Endothelial cell of umbilical vein (primary cell): ENCODE measurements at regions not wholly inside any gene's neighbourhood (a gene's known extent, or its start where the extent isn't known, plus 50 kb on each side); places are given as distances from the start of the nearest gene placed in this dataset.

ENCODE experiments used
- BruUV-seq: library from RNA; stranded (reverse); fragments of 400-500 nt; replicated peaks from 2 replicates; lab custom pipeline; 2021; lab: Mats Ljungman, UMichigan
- CTCF ChIA-PET: fragments of 300-600, 350-600 bp; sonication (Branson Sonifier 250); formaldehyde crosslinking; loops from one replicate; lab custom pipeline; 2021; ENCODE audit warnings: antibody characterized with exemption, inconsistent platforms; lab: Charles Lee
- POLR2A ChIA-PET: fragments of 300-600, 350-600 bp; sonication (Branson Sonifier 250); formaldehyde crosslinking; loops from one replicate; lab custom pipeline; 2021; ENCODE audit warnings: antibody characterized with exemption, inconsistent platforms; lab: Charles Lee
- DNase-seq: peaks from one replicate; pipeline ENCODE4 v3.0.0-alpha.2; 2011; ENCODE audit warnings: low read depth, low spot score
- FAIRE-seq: peaks from 2 replicates; lab custom pipeline; 2011; peaks lifted over from hg19 to GRCh38; lab: Jason Lieb, UNC
- H2AFZ ChIP-seq: 2 replicates; pipeline ENCODE4 v1.6.0; 2012; ENCODE audit warnings: low read depth, low read length, control low read depth, inconsistent platforms
- H3K27ac ChIP-seq: 2 replicates; pipeline ENCODE4 v1.5.1; 2011; ENCODE audit warnings: low read depth, mild to moderate bottlenecking, control low read depth, low read length, moderate library complexity; ENCODE audit not compliant: insufficient read depth
- H3K27me3 ChIP-seq, 2 experiments: 2 replicates each; pipeline versions ENCODE4 v1.6.0 to v1.6.1; 2011; ENCODE audit warnings: low read length in 2 of 2, mixed read lengths in 1 of 2; ENCODE audit not compliant: control insufficient read depth in 2 of 2, insufficient read depth in 2 of 2
- H3K36me3 ChIP-seq, 2 experiments: 2 replicates in 1 of 2; 3 replicates in 1 of 2; pipeline ENCODE4 v1.5.1; 2011; ENCODE audit warnings: low read length in 2 of 2, mild to moderate bottlenecking in 1 of 2, moderate library complexity in 1 of 2; ENCODE audit not compliant: control insufficient read depth in 2 of 2, insufficient read depth in 2 of 2; ENCODE audit errors: extremely low read depth in 1 of 2
- H3K4me1 ChIP-seq: 3 replicates; pipeline ENCODE4 v1.5.1; 2011; ENCODE audit warnings: mild to moderate bottlenecking, low read length; ENCODE audit not compliant: control insufficient read depth, insufficient read depth; ENCODE audit errors: extremely low read depth
- H3K4me2 ChIP-seq: 2 replicates; pipeline ENCODE4 v1.6.1; 2011; ENCODE audit warnings: low read length, control low read depth, mixed read lengths; ENCODE audit not compliant: insufficient read depth
- H3K4me3 ChIP-seq, 3 experiments: fragments of 200-600 bp in 1 of 3; sonication (generic), shearing (Covaris generic) in 1 of 3; replicated peaks in 1 of 3; 2 replicates each; pipeline ENCODE4 v1.5.1; 2011 to 2016; ENCODE audit warnings: control low read depth in 3 of 3, low read length in 3 of 3, mild to moderate bottlenecking in 2 of 3, inconsistent platforms in 1 of 3, low read depth in 1 of 3, moderate library complexity in 1 of 3; ENCODE audit not compliant: insufficient read depth in 1 of 3
- H3K79me2 ChIP-seq: 2 replicates; pipeline ENCODE4 v1.6.0; 2012; ENCODE audit warnings: low read length, inconsistent platforms; ENCODE audit not compliant: control insufficient read depth, insufficient read depth
- H3K9ac ChIP-seq: replicated peaks from 2 replicates; pipeline ENCODE3; 2011; ENCODE audit warnings: low read length, control low read depth; ENCODE audit not compliant: insufficient read depth; ENCODE audit errors: extremely low read depth
- H3K9me1 ChIP-seq: replicated peaks from 3 replicates; pipeline ENCODE4 v1.6.0; 2011; ENCODE audit warnings: mild to moderate bottlenecking, low read length; ENCODE audit not compliant: control insufficient read depth, insufficient read depth; ENCODE audit errors: extremely low read depth
- H3K9me3 ChIP-seq: replicated peaks from 2 replicates; pipeline ENCODE4 v1.5.1; 2012; ENCODE audit warnings: low read length, inconsistent platforms; ENCODE audit not compliant: control insufficient read depth, insufficient read depth
- H4K20me1 ChIP-seq: replicated peaks from 2 replicates; pipeline ENCODE3; 2011; ENCODE audit warnings: mild to moderate bottlenecking, low read length; ENCODE audit not compliant: control insufficient read depth, insufficient read depth; ENCODE audit errors: extremely low read depth
- EZH2 ChIP-seq: IDR thresholded peaks from 2 replicates; pipeline ENCODE4 v1.6.1; 2012; ENCODE audit warnings: borderline replicate concordance, low read depth, mild to moderate bottlenecking, moderate library complexity, low read length, inconsistent platforms; ENCODE audit not compliant: severe bottlenecking
- FOS ChIP-seq: IDR thresholded peaks from 2 replicates; pipeline ENCODE4 v1.6.1; 2011; ENCODE audit warnings: mild to moderate bottlenecking, low read length, moderate library complexity, borderline replicate concordance; ENCODE audit not compliant: insufficient read depth
- GATA2 ChIP-seq: IDR thresholded peaks from 2 replicates; pipeline ENCODE4 v1.7.0; 2011; ENCODE audit warnings: low read depth, mild to moderate bottlenecking, moderate library complexity, mixed read lengths, low read length; ENCODE audit not compliant: insufficient read length, insufficient read depth
- JUN ChIP-seq: IDR thresholded peaks from 2 replicates; pipeline ENCODE4 v1.6.1; 2011; ENCODE audit warnings: borderline replicate concordance, low read depth; ENCODE audit not compliant: insufficient read length, insufficient read depth
- MYC ChIP-seq: IDR thresholded peaks from one replicate; pipeline ENCODE4 v1.6.1; 2011; ENCODE audit warnings: mild to moderate bottlenecking, low read depth, low read length
- POLR2A ChIP-seq: IDR thresholded peaks from 2 replicates; pipeline ENCODE4 v1.6.1; 2012; ENCODE audit warnings: low read depth, mild to moderate bottlenecking, control low read depth, low read length
- POLR2AphosphoS5 ChIP-seq: IDR thresholded peaks from 2 replicates; pipeline ENCODE4 v1.6.1; 2012; ENCODE audit warnings: low read depth, mild to moderate bottlenecking, control low read depth, low read length, moderate library complexity; ENCODE audit not compliant: insufficient read depth
- dilution Hi-C: fragments of 300-500 bp; cut with MboI; formaldehyde crosslinking; loops from one replicate; pipeline ENCODE4 v1.15.0; 2019; ENCODE audit warnings: low sequenced_read_pairs; ENCODE audit not compliant: extremely low pct_ligation_motif_present
- intact Hi-C: fragments of 100-400 bp; cut with micrococcal nuclease; formaldehyde crosslinking; loops from one replicate; pipeline ENCODE4 v1.10.0; 2022
- TF ChIP-seq, protein P1 (sequence below): IDR thresholded peaks from 2 replicates; pipeline ENCODE4 v1.6.1; 2011; ENCODE audit not compliant: insufficient read depth, insufficient read length
- TF ChIP-seq, protein P2 (sequence below), 2 donors: IDR thresholded peaks; 1 replicate in 1 of 2; 2 replicates in 1 of 2; pipeline ENCODE4 v1.5.1; 2011; ENCODE audit warnings: low read length in 2 of 2, mild to moderate bottlenecking in 2 of 2, moderate library complexity in 2 of 2, control low read depth in 1 of 2, inconsistent platforms in 1 of 2, low read depth in 1 of 2; ENCODE audit not compliant: insufficient read depth in 1 of 2; ENCODE audit errors: extremely low read depth in 1 of 2

DNA sequence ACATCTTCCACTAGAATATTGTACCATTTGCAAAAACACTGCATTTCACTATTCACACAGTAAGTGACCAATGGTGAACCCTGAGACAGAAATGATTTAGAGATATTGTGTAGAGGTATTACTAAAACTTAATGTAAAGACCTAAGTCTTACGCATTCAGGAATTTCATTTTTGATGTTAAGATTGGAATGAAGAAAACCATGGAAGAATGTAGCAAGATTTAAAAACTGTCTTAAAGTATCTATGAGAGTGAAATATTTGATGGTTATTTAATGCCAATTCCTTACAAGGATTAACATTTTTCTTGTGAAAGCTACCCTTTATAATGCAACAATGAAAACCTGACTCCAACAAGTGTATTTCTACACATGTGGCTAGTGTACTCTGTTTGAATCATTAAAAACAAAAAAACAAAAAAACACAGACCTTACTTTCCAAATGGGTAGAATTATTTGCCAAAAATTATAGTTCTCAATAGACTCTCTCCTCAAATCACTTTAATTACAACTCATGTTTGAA lies 172.0 kb downstream of the NNT start:
- Histone ChIP-seq H3K4me3 (no peak overlapping the region), H3K27ac (no peak overlapping the region), H3K79me2 (no peaks in the 10 kb centered on the region), H3K27me3 (no peaks in the 10 kb centered on the region), H3K4me1 (peaks cover 4% of the 10 kb centered on the region), H3K9me3 (no peaks in the 10 kb centered on the region), H4K20me1 (no peaks in the 10 kb centered on the region), H3K9me1 (no peaks in the 10 kb centered on the region), H2AFZ (no peak overlapping the region), H3K9ac (no peak overlapping the region), H3K4me2 (no peak overlapping the region), H3K36me3 (no peaks in the 10 kb centered on the region)
- dilution Hi-C loops (no loop called here), intact Hi-C loops (no loop called here)
- ChIA-PET POLR2A (no interaction called here), CTCF (no interaction called here)
- no peak for DNase-seq
- TF ChIP-seq MYC, result no peak
- TF ChIP-seq, protein P1, sequence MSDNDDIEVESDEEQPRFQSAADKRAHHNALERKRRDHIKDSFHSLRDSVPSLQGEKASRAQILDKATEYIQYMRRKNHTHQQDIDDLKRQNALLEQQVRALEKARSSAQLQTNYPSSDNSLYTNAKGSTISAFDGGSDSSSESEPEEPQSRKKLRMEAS, result no peak
- TF ChIP-seq POLR2A, result no peak
- no peak for TF ChIP-seq POLR2AphosphoS5
- TF ChIP-seq FOS, result no peak
- no peak for TF ChIP-seq EZH2
- no peak for TF ChIP-seq GATA2
- TF ChIP-seq, protein P2, sequence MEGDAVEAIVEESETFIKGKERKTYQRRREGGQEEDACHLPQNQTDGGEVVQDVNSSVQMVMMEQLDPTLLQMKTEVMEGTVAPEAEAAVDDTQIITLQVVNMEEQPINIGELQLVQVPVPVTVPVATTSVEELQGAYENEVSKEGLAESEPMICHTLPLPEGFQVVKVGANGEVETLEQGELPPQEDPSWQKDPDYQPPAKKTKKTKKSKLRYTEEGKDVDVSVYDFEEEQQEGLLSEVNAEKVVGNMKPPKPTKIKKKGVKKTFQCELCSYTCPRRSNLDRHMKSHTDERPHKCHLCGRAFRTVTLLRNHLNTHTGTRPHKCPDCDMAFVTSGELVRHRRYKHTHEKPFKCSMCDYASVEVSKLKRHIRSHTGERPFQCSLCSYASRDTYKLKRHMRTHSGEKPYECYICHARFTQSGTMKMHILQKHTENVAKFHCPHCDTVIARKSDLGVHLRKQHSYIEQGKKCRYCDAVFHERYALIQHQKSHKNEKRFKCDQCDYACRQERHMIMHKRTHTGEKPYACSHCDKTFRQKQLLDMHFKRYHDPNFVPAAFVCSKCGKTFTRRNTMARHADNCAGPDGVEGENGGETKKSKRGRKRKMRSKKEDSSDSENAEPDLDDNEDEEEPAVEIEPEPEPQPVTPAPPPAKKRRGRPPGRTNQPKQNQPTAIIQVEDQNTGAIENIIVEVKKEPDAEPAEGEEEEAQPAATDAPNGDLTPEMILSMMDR (IDR thresholded peaks at IDR 0.05; ENCODE audit: extremely low read depth in 1 of 2, insufficient read depth in 1 of 2, low read depth in 1 of 2, low read length in 2 of 2), result no peak
- no peak for TF ChIP-seq JUN
- no peak for FAIRE-seq
- BruUV-seq, result no TSS peak
